Vagina (tissue), 2 donors: ENCODE measurements at regions not wholly inside any gene's neighbourhood (a gene's known extent, or its start where the extent isn't known, plus 50 kb on each side); places are given as distances from the start of the nearest gene placed in this dataset.

Experiments used
- POLR2A ChIP-seq, 2 donors: fragments of 450-650 bp; IDR thresholded peaks; one replicate each; pipeline ENCODE4 v1.6.1; 2017; ENCODE audit warnings: antibody characterized with exemption in 2 of 2, mild to moderate bottlenecking in 2 of 2, moderate library complexity in 2 of 2
- TF ChIP-seq, protein P1 (sequence below), 3 experiments: fragments of 450-650 bp in 2 of 3; fragments of 200-600 bp in 1 of 3; sonication (generic) in 1 of 3; IDR thresholded peaks; one replicate each; pipeline ENCODE4 v1.5.1; 2017 to 2019; ENCODE audit warnings: antibody characterized with exemption in 3 of 3, mild to moderate bottlenecking in 2 of 3, moderate library complexity in 2 of 3

DNA sequence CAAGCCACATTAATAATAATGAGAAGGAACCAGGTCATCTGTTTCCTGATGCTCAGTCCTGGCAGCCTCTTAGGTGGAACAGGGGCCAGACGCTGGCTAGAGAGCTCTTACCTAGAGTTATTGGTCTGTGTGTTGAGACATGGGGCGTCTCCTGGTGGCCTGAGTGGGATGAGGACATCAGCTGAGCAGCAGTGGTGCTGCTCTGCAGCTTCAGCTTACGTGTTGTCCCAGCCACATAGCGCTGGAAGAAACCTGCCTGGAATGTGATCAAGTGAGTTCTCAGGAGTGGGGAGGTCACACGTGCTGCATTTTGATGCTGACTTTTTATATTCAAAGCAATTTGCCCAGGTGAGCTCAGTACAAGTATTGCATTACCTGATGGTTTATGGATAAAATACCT, 355.4 kb downstream of the CDH26 start:
- no peak for TF ChIP-seq POLR2A (IDR thresholded peaks at IDR 0.05)
- TF ChIP-seq, protein P1, sequence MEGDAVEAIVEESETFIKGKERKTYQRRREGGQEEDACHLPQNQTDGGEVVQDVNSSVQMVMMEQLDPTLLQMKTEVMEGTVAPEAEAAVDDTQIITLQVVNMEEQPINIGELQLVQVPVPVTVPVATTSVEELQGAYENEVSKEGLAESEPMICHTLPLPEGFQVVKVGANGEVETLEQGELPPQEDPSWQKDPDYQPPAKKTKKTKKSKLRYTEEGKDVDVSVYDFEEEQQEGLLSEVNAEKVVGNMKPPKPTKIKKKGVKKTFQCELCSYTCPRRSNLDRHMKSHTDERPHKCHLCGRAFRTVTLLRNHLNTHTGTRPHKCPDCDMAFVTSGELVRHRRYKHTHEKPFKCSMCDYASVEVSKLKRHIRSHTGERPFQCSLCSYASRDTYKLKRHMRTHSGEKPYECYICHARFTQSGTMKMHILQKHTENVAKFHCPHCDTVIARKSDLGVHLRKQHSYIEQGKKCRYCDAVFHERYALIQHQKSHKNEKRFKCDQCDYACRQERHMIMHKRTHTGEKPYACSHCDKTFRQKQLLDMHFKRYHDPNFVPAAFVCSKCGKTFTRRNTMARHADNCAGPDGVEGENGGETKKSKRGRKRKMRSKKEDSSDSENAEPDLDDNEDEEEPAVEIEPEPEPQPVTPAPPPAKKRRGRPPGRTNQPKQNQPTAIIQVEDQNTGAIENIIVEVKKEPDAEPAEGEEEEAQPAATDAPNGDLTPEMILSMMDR (IDR thresholded peaks at IDR 0.05): no peak
